DMS153 treated with DMSO at 0.1 percent for 48 hours (cell line): ENCODE measurements at regions not wholly inside any gene's neighbourhood (a gene's known extent, or its start where the extent isn't known, plus 50 kb on each side); places are given as distances from the start of the nearest gene placed in this dataset.

Source experiments
- DNase-seq: peaks from one replicate; lab custom pipeline; 2025; ENCODE audit not compliant: unreplicated experiment; lab: John Stamatoyannopoulos, UW

GRCh38 chr22:49492308-49492707 is 335.4 kb downstream of the BRD1 start:
- DNase-seq: no peak

GRCh38 chr22:49491726-49492125 is 335.9 kb downstream of the BRD1 start:
- DNase-seq: no peak

- DNase-seq: no peak
Observed at GRCh38 chr22:49491221-49491635, 336.4 kb downstream of the BRD1 start.

GRCh38 chr22:49490692-49491091 is 337.0 kb downstream of the BRD1 start:
- no peak for DNase-seq

DNA sequence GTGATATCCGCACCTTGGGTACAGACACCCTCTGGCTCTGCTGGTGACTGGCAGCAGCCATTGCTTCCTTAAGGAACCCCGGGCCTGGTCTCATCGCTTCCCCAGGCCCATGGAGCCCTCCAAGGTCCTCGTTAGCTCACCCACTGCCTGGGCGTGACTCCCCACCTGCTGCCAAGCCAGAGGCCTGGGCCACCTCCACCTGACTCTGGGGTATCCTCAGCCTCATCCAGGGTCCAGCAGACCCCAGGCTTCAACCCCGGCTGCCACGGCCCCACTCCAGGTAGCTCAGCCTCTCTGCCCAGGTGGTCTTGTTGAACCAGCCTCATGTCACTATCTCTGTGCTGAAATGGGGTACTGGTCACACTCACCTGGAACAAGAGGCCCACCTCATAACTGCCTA is 337.9 kb downstream of the BRD1 start:
- DNase-seq: no peak

DNA sequence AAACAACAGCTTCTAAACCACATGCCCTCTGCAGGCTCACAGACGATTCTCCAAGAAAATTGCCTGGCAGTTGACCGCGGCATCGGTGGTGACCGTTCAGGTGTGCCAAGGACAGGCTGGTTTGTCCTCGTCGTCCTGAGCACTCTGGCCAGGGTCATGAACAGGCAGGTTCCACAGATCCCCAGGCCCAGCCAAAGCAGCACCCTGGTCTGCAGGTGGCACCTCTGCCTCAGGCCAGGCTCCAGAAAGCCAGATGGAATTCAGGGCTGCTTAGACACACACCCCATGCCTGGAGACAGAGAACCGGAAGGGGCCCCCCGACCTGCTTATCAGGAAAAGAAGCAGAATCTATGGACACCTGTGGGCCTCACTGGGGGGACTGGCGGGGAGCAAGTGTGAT is 338.7 kb downstream of the BRD1 start:
- no peak for DNase-seq

- no peak for DNase-seq
Observed at GRCh38 chr22:49487950-49488349, 339.7 kb downstream of the BRD1 start.

DNA sequence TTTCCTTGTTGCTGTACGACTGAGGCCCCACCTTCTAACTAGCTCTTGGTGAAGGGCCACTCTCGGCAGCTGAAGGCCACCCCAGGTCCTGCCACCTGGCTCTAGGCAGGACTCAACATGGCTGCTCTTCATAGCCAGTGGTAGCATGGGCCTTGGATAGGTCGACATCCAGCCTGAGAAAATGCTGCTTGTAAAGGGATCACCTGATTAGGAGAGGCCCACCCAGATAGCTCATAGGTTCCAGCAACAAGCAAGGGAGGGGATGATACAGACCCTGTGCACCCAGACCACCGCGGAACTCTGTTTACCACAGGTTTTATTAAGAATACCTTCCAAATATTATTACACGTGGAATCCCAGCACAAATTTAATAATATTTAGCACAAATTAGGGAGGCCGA is 341.4 kb downstream of the BRD1 start:
- no peak for DNase-seq

- no peak for DNase-seq
Observed at GRCh38 chr22:49483946-49484345, 343.7 kb downstream of the BRD1 start.

- no peak for DNase-seq
Observed at GRCh38 chr22:49483281-49483870, 344.3 kb downstream of the BRD1 start.

DNA sequence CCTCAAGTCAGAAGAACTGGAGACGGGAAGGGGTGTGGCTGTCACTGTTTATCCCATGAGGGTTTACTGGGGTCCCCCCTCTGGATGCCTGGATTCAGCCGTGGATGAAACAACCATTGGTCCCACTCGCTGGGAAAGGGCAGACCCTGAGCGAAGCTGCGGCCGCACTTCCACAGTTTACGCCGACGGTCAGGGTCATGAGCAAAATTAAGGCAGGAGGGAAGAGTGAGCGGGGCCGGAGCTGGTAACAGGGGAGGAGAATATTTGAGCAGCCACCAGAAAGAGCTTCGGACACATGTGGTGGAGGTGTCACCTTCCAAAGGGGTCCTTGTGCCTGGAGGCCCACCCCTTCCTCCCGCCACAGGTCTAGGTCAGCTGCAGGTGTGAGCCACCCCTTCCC is 344.9 kb downstream of the BRD1 start:
- DNase-seq: no peak

DNA sequence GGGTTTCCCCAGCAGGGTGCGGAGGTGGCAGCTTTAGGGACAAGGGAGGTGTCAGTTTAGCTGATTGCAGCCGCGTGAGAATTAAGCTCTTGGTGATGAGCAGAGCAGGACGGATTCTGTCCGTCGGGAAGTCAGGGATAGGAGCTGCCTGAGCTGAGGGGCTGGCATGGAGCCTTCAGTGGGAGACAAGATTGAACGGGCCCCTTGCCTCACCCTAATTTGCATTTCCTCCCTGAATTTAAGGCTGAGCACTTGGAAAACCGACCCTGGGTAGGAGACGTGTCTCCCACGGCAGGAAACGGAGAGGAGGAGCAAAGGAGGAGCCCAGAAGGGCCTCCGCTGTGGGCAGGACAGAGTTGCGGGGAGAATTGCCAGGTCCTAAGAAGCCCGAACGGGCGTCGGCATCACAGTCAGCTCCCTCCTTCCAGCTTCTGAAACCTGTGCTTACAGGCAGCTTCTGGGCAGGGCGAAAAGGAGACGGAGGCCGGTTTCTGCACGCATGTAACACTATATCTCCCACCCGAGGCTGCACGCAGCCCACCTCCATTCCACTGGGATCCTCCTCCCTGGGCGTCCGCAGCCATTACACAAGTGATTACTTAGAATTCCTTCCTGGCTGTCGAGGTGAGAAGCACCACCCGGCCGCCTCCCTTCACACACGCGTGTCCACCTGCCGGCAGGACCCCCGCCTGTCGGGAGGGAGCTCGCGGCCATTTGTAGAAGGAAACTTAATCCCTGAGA is 345.8 kb downstream of the BRD1 start:
- DNase-seq: no peak

- DNase-seq: no peak
Observed at GRCh38 chr22:49480896-49481658, 346.6 kb downstream of the BRD1 start.

- no peak for DNase-seq
Observed at GRCh38 chr22:49480331-49480730, 347.3 kb downstream of the BRD1 start.

DNA sequence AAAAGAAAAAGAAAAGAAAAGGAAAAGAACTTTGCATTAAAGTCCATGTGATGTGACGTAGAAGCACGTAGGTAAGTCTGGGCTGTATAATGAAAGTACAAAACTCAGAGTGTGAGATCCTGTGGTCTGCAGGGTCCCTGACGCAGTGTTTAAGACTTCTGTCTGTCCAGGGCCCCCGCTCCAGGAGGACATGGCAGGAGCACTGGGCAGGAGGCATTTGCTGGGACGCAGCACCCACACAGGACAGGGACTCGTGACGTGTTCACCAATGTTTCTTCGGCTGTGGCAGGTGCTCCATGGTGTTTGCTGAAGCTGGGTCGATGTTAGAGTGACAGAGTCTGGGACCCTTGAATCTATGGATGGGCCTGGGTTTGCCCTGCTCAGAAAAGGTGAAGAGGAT is 348.1 kb downstream of the BRD1 start:
- no peak for DNase-seq

DNA sequence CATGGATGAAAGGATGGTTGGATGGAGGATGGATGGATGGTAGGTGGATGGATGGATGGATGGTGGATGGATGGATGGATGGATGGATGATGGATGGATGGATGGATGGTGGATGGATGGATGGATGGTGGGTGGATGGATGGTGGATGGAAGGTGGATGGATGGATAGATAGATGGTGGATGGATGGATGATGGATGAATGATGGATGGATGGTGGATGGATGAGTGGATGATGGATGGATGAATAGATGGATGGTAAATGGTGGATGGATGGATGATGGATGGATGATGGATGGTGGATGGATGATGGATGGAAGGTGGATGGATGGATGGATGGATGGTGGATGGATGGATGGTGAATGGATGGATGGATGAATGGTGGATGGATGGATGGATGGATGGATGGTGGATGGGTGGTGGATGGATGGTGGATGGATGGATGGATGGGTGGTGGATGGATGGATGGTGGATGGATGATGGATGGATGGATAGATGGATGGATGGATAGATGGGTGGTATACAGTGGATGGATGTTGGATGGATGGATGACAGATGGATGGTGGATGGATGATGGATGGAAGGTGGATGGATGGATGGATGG is 350.8 kb downstream of the BRD1 start:
- no peak for DNase-seq

GRCh38 chr22:49476176-49476575 is 351.5 kb downstream of the BRD1 start:
- DNase-seq: no peak

DNA sequence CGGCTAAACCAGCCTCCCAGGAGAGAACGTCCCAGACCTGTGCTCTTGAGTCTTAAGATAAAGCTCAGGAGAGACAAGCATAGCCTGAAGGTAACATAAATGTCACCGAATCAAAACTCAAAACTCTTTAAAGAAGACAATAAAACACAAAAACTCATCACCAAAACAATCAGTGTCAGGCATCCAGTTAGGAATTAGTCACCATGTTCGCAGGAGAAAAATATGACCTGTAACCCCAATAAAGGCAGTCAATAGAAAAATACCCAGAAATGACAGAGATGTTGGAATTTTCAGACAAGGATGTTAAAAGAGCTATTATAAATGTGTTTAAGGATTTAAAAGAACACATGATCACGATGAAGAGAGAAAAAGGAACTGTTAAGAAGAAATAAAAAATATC is 352.4 kb downstream of the BRD1 start:
- DNase-seq: no peak

GRCh38 chr22:49473286-49473685 is 354.4 kb downstream of the BRD1 start:
- DNase-seq: no peak

- no peak for DNase-seq
Observed at GRCh38 chr22:49470741-49471503, 356.8 kb downstream of the BRD1 start.
